GM12878 (cell line): ENCODE measurements at regions not wholly inside any gene's neighbourhood (a gene's known extent, or its start where the extent isn't known, plus 50 kb on each side); places are given as distances from the start of the nearest gene placed in this dataset.
"Not testable (repeated sequence)": the region's sequence is repeated elsewhere in the genome, so short reads cannot be mapped to it uniquely, and the experiment has no call there.

Experiments used
- ATAC-seq: fragments of 200-7000 bp; cut with Tn5 transposase; 3 replicates; pipeline ENCODE4 v1.9.1; 2020; ENCODE audit warnings: mild to moderate bottlenecking, moderate library complexity
- BruUV-seq: library from RNA; stranded (reverse); fragments of 400-500 nt; replicated peaks from 2 replicates; lab custom pipeline; 2021; lab: Mats Ljungman, UMichigan
- CTCF ChIA-PET: fragments of 300-600 bp; sonication (Branson Sonifier 250); formaldehyde crosslinking; extraction: SDS; loops from one replicate; lab custom pipeline; 2021; ENCODE audit warnings: inconsistent platforms; lab: Yijun Ruan, JAX
- POLR2A ChIA-PET: fragments of 350-600 bp; formaldehyde crosslinking; extraction: SDS; loops from one replicate; lab custom pipeline; 2021; ENCODE audit warnings: inconsistent platforms; lab: Charles Lee
- RAD21 ChIA-PET: fragments of 300-600 bp; sonication (Branson Sonifier 250); formaldehyde crosslinking; loops from one replicate; lab custom pipeline; 2023; ENCODE audit warnings: antibody characterized with exemption; ENCODE audit not compliant: unreplicated experiment; lab: Charles Lee
- SMC1A ChIA-PET: fragments of 300-600 bp; sonication (Branson Sonifier 250); formaldehyde crosslinking; loops from one replicate; lab custom pipeline; 2023; ENCODE audit not compliant: unreplicated experiment, uncharacterized antibody; lab: Charles Lee
- DNase-seq: peaks from one replicate; pipeline ENCODE4 v3.0.0-alpha.2; 2011; ENCODE audit warnings: low read depth, low spot score
- FAIRE-seq: peaks from 3 replicates; lab custom pipeline; 2011; peaks lifted over from hg19 to GRCh38; lab: Jason Lieb, UNC
- H2AFZ ChIP-seq: 2 replicates; pipeline ENCODE4 v1.6.0; 2011; ENCODE audit warnings: low read depth, low read length, control low read depth; ENCODE audit not compliant: control insufficient read depth
- H3K27ac ChIP-seq: 2 replicates; pipeline ENCODE4 v1.5.1; 2011; ENCODE audit warnings: control low read depth; ENCODE audit not compliant: control insufficient read depth, insufficient read depth
- H3K27me3 ChIP-seq, 2 experiments: replicated peaks in 1 of 2; 2 replicates each; pipeline versions ENCODE4 v1.6.0 to v1.6.1; 2011; ENCODE audit warnings: low read length in 1 of 2; ENCODE audit not compliant: control insufficient read depth in 2 of 2, insufficient read depth in 2 of 2
- H3K36me3 ChIP-seq, 2 experiments: 2 replicates each; pipeline ENCODE4 v1.5.1; 2011; ENCODE audit warnings: low read length in 1 of 2; ENCODE audit not compliant: control insufficient read depth in 2 of 2, insufficient read depth in 2 of 2
- H3K4me1 ChIP-seq: 2 replicates; pipeline ENCODE4 v1.6.1; 2011; ENCODE audit warnings: mild to moderate bottlenecking, low read length, moderate library complexity, mixed read lengths; ENCODE audit not compliant: control insufficient read depth, insufficient read depth
- H3K4me2 ChIP-seq: 2 replicates; pipeline ENCODE4 v1.6.0; 2011; ENCODE audit warnings: control low read depth; ENCODE audit not compliant: control insufficient read depth, insufficient read depth
- H3K4me3 ChIP-seq: fragments of 200-600 bp; sonication (generic); 2 replicates; pipeline ENCODE4 v1.5.1; 2016
- H3K79me2 ChIP-seq: 2 replicates; pipeline ENCODE4 v1.6.0; 2011; ENCODE audit warnings: low read length; ENCODE audit not compliant: control insufficient read depth, insufficient read depth
- H3K9ac ChIP-seq: 2 replicates; pipeline ENCODE4 v1.8.0; 2011; ENCODE audit warnings: low read length, control low read depth, mixed read lengths; ENCODE audit not compliant: control insufficient read depth, insufficient read depth
- H3K9me3 ChIP-seq: replicated peaks from 3 replicates; pipeline ENCODE4 v1.5.1; 2011; ENCODE audit warnings: mild to moderate bottlenecking, low read length; ENCODE audit not compliant: control insufficient read depth, insufficient read depth
- H4K20me1 ChIP-seq: 2 replicates; pipeline ENCODE4 v1.6.0; 2011; ENCODE audit not compliant: control insufficient read depth, insufficient read depth
- WGBS: methylation state at CpG from one replicate; pipeline ENCODE4 v1.1.6; 2016; ENCODE audit warnings: low lambda C conversion rate; ENCODE audit not compliant: insufficient replicate concordance, insufficient coverage; ENCODE audit errors: missing lambda C conversion rate; 5-methylcytosine and 5-hydroxymethylcytosine counted together
- in situ Hi-C: fragments of 300-500 bp; cut with MboI; formaldehyde crosslinking; loops from 9 replicates; pipeline ENCODE4 v1.14.3; 2018; ENCODE audit warnings: mixed read lengths
- intact Hi-C: fragments of 100-400 bp; cut with micrococcal nuclease; formaldehyde crosslinking; loops from one replicate; pipeline ENCODE4 v1.14.2; 2022; ENCODE audit not compliant: unreplicated experiment

- H3K36me3 ChIP-seq, H3K4me2 ChIP-seq, H3K4me3 ChIP-seq, intact Hi-C loops, in situ Hi-C loops, BruUV-seq, POLR2A ChIA-PET, FAIRE-seq, H3K9me3 ChIP-seq, DNase-seq, H2AFZ ChIP-seq, H3K4me1 ChIP-seq, SMC1A ChIA-PET, H3K27ac ChIP-seq, H3K79me2 ChIP-seq, RAD21 ChIA-PET, H4K20me1 ChIP-seq, H3K27me3 ChIP-seq, H3K9ac ChIP-seq, CTCF ChIA-PET, ATAC-seq: not testable (repeated sequence)
- WGBS: 98% methylated on average over 9 of the region's 9 CpGs
Measured at GRCh38 chr3:195970873-195971272, 62.5 kb upstream of the TNK2 start.

DNA sequence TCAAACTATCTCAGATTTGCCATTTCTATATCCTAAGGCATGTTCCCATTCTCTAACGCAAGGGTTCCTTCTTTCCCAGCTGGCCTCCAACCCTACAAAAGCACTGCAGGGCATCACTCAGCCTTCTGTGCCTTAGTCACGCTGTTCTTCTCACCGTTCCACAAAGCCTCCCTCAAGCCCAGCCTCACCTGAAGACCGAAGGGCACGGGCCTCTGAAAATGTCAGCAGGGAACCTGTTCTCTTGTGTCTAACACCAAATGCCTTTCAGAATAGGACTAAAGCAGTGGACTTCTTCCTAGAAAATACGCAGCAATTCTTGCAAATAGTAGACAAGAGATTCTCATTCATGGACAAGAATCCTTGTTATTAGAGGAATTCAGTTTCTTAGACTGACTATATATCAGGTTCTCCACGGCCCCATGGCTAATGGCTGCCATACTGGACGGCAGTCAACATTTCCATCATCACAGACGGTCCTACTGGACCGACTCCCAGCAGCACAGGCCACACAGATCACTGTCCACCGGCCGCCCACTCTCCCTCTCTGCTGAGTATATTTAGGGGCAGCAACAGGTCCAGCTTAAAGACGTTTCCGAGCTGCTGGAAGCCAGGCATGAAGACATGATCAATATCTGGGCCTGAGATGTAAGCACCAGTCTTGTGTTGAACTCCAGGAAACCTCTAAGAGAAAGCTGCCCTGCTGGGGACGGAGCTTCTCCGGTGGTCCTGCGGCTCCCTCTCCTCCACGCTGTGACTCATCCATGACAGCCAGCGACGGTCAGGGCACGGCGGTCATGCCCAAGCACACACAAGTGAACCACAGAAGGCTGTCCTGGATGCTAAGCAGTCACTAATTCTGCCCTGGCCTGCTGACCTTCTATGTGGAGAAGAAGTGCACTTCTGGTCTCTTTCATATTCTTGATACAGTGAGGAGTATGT lies 61.8 kb upstream of the TNK2 start:
- H3K9ac ChIP-seq, FAIRE-seq, in situ Hi-C loops, BruUV-seq, H3K79me2 ChIP-seq, SMC1A ChIA-PET, CTCF ChIA-PET, H4K20me1 ChIP-seq, intact Hi-C loops, H3K4me3 ChIP-seq, H3K4me2 ChIP-seq, H3K27me3 ChIP-seq, H3K4me1 ChIP-seq, DNase-seq, H3K9me3 ChIP-seq, POLR2A ChIA-PET, H3K27ac ChIP-seq, ATAC-seq, RAD21 ChIA-PET, H2AFZ ChIP-seq: not testable (repeated sequence)
- 93% methylated on average over 21 of the region's 22 CpGs for WGBS
- H3K36me3 ChIP-seq: peaks cover 7 to 10% of the 10 kb centered on the region in 2 experiments; a peak in 3 of 4 replicates

- in situ Hi-C loops, BruUV-seq, H4K20me1 ChIP-seq, FAIRE-seq, H3K9me3 ChIP-seq, H3K27ac ChIP-seq, SMC1A ChIA-PET, intact Hi-C loops, CTCF ChIA-PET, H3K79me2 ChIP-seq, H3K27me3 ChIP-seq, H2AFZ ChIP-seq, ATAC-seq, RAD21 ChIA-PET, POLR2A ChIA-PET, H3K9ac ChIP-seq, H3K4me2 ChIP-seq, H3K4me1 ChIP-seq, DNase-seq, H3K4me3 ChIP-seq: not testable (repeated sequence)
- 92% methylated on average over 7 of the region's 9 CpGs for WGBS
- peaks cover 10 to 12% of the 10 kb centered on the region in 2 experiments; a peak in 3 of 4 replicates for H3K36me3 ChIP-seq
Measured at GRCh38 chr3:195969341-195969740, 61.0 kb upstream of the TNK2 start.

- WGBS: 89% methylated on average over 8 of the region's 10 CpGs
- CTCF ChIA-PET, in situ Hi-C loops: not testable (repeated sequence)
Measured at GRCh38 chr3:195968104-195968503, 59.8 kb upstream of the TNK2 start.

More at GRCh38 chr3:195968104-195968503, 59.8 kb upstream of the TNK2 start:
- FAIRE-seq, intact Hi-C loops, ATAC-seq, H3K27me3 ChIP-seq, H4K20me1 ChIP-seq, H3K9me3 ChIP-seq, RAD21 ChIA-PET, DNase-seq, SMC1A ChIA-PET, H3K9ac ChIP-seq, H3K4me2 ChIP-seq, H3K79me2 ChIP-seq, H2AFZ ChIP-seq, H3K4me1 ChIP-seq, H3K27ac ChIP-seq, BruUV-seq, POLR2A ChIA-PET, H3K4me3 ChIP-seq: not testable (repeated sequence)
- H3K36me3 ChIP-seq: peaks cover 10 to 12% of the 10 kb centered on the region in 2 experiments; a peak in 3 of 4 replicates
